ENCODE measurements at regions not wholly inside any gene's neighbourhood (a gene's known extent, or its start where the extent isn't known, plus 50 kb on each side); places are given as distances from the start of the nearest gene placed in this dataset.

GRCh38 chr9:124182741-124183140 lies 75.0 kb upstream of the NEK6 start:
- TF ChIP-seq POLR2A (IDR thresholded peaks at IDR 0.05) (no peak), CTCF (IDR thresholded peaks at IDR 0.05) (no peak), POLR2AphosphoS5 (IDR thresholded peaks at IDR 0.05) (no peak), EP300 (IDR thresholded peaks at IDR 0.05) (no peak)

Measured in sigmoid colon (tissue), 4 donors.